LNCaP clone FGC (cell line): ENCODE measurements at regions not wholly inside any gene's neighbourhood (a gene's known extent, or its start where the extent isn't known, plus 50 kb on each side); places are given as distances from the start of the nearest gene placed in this dataset.

Experiments used
- DNase-seq: peaks from one replicate; pipeline ENCODE4 v3.0.0-alpha.2; 2011; ENCODE audit warnings: low read depth
- H3K4me3 ChIP-seq: 2 replicates; pipeline ENCODE4 v1.5.1; 2011; ENCODE audit warnings: mild to moderate bottlenecking, low read depth, low read length, control low read depth
- CTCF ChIP-seq: IDR thresholded peaks from 2 replicates; pipeline ENCODE4 v1.5.1; 2012; ENCODE audit warnings: mild to moderate bottlenecking; ENCODE audit not compliant: control insufficient read depth, insufficient read depth; ENCODE audit errors: extremely low read depth

- no peak for DNase-seq
- H3K4me3 ChIP-seq = no peak overlapping the region
- no peak for TF ChIP-seq CTCF
These were observed 335.3 kb downstream of the MN1 start for GRCh38 chr22:27466229-27466628.

GRCh38 chr22:27466778-27467438, 334.6 kb downstream of the MN1 start:
- no peak overlapping the region for H3K4me3 ChIP-seq
- DNase-seq = no peak
- no peak for TF ChIP-seq CTCF

GRCh38 chr22:27467711-27468110, 333.8 kb downstream of the MN1 start:
- no peak for DNase-seq
- H3K4me3 ChIP-seq = no peak overlapping the region
- no peak for TF ChIP-seq CTCF

GRCh38 chr22:27468712-27469111, 332.8 kb downstream of the MN1 start:
- H3K4me3 ChIP-seq = no peak overlapping the region
- no peak for TF ChIP-seq CTCF
- DNase-seq = no peak

GRCh38 chr22:27470169-27470772, 331.3 kb downstream of the MN1 start:
- TF ChIP-seq CTCF = no peak
- no peak overlapping the region for H3K4me3 ChIP-seq
- DNase-seq = no peak

GRCh38 chr22:27472975-27473374, 328.6 kb downstream of the MN1 start:
- no peak overlapping the region for H3K4me3 ChIP-seq
- no peak for TF ChIP-seq CTCF
- no peak for DNase-seq

- no peak for TF ChIP-seq CTCF
- DNase-seq = no peak
- H3K4me3 ChIP-seq = no peak overlapping the region
These were observed 328.0 kb downstream of the MN1 start for GRCh38 chr22:27473533-27473932.
